ENCODE measurements at regions not wholly inside any gene's neighbourhood (a gene's known extent, or its start where the extent isn't known, plus 50 kb on each side); places are given as distances from the start of the nearest gene placed in this dataset.

GRCh38 chr2:12232876-12233275, 483.9 kb upstream of the TRIB2 start:
- TF ChIP-seq GATA3 (IDR thresholded peaks at IDR 0.05; ENCODE audit: low read depth, low read length) (no peak), GATA2 (IDR thresholded peaks at IDR 0.05; ENCODE audit: low read depth, low read length) (no peak)

Data from SH-SY5Y (cell line).